NCI-H526 treated with DMSO at 0.1 percent for 48 hours (cell line): ENCODE measurements at regions not wholly inside any gene's neighbourhood (a gene's known extent, or its start where the extent isn't known, plus 50 kb on each side); places are given as distances from the start of the nearest gene placed in this dataset.

Experiments
- DNase-seq: peaks from one replicate; lab custom pipeline; 2025; lab: John Stamatoyannopoulos, UW

DNA sequence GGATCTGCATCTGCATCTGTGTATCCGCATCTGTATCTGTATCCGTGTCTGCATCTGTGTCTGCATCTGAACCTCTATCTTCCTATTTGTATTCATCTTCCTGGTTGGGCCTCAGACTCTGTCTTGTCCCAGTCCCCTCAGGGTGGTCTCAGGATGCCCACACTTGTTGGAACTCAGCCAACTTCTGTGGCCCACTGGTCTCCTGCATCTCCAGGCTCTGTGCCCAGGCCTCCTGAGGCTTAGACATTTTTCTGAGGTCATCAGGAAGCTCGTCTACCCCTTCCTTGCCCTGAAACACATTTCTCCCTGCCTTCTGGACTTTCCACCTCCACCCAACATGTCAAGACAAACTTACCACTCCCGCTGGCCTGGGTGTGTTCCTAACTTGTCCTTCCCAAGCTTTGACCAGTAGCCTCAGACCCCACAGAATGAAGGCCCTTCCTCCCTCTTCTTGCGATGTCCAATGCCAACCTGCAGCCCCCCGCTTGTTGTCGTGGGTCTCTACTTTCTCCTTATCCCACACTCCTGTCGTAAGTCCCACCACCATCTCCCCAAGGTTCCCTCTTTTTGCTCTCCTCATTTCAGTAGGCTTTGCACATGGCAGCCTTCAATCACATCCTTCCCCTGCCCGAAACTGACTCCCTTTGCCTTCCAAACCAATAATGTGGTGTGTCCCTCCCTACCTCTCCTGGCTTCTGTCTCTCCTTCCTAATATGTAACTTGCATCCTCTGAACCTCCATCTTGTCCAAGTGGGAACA is 176.5 kb downstream of the DLL1 start:
- no peak for DNase-seq

DNA sequence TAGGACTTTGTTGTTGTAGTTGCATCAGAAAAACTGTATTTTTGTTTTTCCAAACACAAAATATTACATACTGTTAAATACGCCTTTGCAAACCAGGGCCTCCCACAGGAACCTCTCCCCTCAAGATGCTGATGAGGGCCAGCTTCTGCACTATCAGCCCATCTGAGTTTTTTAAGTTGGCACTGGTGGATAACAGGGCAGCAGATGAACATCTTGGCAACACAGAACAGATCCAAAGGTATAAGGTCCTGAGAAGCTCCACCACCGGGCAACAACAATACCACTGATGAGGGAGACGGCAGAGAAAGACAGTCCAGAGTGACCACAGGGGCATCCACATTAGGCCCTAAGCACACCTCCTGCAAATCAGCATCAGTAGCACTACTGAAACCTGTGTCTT is 177.7 kb downstream of the DLL1 start:
- DNase-seq = no peak

- no peak for DNase-seq
Measured at GRCh38 chr6:170112583-170112860, 178.4 kb downstream of the DLL1 start.

DNA sequence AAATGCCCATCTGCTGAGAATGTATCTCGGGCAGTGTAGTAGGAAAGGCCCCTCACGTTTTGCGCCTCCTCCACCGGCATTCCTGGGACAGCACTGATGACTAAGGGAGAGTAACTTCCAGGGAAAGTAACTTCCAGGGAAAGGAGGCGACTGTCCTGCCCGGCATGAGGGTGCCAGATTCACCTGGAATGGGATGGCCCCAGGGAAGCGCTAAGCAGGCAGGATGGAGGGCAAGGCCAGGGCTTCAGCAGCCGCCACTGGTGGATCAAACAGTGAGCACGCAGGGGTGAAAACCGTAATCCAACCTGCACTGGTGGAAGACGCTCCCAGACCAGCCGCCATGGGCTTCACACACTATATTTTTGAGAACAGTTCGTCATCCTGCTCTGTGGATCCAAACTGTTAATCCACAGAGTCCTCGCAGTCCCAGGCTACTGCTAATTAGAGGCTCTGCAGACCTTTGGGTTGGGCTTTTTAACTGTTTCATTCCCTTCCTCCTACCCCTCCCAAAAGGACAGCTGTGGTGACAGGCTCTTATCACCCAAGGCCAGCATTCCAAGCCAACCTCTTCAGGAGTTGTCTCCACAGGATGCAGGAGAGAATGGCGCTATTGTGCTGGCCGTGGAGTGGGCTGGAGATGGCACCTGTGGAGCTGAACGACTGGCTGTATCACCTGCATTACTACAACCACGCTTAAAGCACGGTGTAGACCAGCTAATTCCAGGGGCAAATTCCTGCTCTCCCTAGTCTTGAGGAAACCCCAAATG is 178.9 kb downstream of the DLL1 start:
- no peak for DNase-seq

DNA sequence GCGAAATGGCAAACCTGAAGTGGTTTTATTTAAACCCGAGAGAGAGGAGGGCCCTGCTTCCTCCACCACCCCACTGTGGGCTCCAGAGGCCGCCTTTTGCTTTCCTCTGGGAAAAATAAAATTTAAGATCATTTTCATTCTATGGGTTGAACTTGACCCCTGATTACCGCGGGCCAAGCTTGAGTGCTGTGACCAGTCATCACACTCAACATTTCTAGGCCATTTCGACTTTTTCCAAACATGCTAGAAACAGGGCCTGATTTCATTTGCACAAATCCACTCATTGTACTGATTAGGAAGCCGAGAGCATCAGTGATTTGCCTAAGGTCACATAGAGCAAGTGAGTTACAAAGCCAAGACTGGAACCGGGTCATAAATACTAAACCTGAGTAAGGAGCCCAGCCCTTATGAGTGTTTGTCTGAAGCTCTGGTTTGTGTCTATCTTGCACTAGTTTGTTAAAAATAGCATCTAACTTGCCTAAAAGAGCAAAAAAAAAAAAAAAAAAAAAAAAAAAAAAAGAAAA is 179.7 kb downstream of the DLL1 start:
- no peak for DNase-seq

DNA sequence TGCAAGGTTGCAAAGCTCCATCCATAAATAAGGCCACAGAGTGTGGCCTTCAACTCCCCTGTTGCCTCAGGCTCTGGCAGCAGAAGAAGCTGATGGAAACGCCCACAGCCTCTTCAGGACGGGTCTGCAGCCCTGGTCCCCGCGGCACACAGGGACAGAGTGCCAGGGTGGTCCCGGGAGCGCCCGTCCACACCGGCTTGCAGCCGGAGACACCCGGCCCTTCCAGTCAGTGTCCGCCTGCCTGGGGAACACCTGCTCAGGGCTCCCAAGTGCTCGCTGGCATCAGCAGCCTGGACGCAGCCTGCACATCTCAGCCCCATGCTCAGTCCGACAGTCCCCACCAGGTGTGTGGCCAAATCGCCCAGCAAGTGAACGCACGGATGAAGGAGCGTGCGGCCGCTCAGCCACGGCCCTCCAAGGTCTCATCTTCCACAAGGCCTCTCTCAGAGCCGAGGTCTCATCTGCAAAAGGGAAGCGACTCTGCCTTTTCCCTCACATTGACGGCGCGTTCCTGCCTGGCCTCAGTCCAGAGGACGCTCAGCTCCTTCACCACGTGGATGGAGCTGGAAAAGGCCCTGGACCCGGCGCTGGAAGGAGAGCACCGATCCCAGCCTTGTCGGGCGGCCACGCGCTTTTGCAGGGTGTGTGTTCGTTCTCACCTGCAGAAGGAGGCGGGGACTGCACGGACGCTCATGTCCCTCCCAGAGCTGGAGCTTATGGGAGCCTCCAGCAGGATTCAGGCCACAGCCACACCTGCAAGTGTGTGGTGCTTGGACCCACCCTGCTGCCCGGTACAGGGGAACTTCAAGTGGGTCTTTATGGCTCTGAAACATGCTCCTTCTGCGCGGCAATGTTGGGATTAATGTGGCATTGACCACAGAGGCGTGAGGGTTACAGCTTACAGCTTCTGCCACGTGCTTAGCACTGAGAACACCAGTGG is 180.4 kb downstream of the DLL1 start:
- DNase-seq = no peak

GRCh38 chr6:170108890-170109587 is 181.8 kb downstream of the DLL1 start:
- DNase-seq = no peak

- DNase-seq = no peak
Measured at GRCh38 chr6:170108456-170108855, 182.4 kb downstream of the DLL1 start.

- DNase-seq = no peak
Measured at GRCh38 chr6:170107606-170108222, 183.2 kb downstream of the DLL1 start.

DNA sequence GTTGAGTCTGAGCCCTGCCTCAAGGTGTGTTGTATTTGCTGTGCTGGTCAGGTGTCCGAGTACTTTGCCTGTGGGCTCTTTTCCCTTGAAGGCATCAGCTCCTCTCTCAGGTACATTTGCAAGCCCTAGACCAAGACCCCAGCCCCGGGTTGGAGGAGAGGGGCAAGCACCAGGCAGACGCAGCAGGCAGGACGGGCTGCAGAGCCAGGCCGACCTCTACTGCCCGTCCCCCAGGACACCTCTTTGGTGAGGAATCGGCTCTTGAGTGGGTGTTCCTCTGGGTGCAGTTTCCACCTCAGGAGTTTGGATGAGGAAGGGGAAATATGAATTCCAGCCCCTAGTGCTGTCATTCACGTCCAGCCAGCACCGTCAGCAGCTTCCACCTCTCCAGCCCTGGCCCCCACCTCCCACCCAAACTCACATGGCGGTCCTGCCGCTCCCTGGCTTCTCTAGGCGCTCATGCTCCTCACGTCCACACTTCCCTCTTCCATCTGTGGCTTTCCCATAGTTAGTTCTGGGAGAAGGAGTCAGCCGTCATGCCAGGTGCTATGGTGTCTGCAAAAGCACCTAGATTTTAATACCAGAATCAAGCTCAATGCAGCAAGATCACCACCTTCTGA is 183.9 kb downstream of the DLL1 start:
- DNase-seq = no peak

GRCh38 chr6:170102582-170103481 is 188.0 kb downstream of the DLL1 start:
- no peak for DNase-seq

DNA sequence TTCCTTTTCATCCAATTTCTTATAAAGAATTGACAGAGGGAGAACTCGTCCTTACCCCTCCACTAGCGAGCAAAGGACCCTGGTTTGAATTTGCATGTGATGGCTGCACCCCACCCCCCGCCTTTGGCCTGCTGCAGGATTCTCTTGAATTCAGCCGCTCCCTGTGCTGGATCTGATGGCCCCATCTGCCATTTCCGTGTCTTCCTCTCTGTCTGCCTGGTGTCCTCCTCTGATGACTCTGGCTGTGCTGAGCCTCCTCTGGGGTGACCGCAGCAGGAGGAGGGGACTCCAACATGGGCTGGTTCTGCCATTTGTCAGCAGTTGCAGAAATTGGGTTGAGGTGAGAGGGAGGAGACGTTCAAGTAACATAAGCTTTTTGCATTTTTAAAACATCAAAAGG is 188.8 kb downstream of the DLL1 start:
- DNase-seq = no peak

GRCh38 chr6:170101281-170102035 is 189.4 kb downstream of the DLL1 start:
- no peak for DNase-seq

DNA sequence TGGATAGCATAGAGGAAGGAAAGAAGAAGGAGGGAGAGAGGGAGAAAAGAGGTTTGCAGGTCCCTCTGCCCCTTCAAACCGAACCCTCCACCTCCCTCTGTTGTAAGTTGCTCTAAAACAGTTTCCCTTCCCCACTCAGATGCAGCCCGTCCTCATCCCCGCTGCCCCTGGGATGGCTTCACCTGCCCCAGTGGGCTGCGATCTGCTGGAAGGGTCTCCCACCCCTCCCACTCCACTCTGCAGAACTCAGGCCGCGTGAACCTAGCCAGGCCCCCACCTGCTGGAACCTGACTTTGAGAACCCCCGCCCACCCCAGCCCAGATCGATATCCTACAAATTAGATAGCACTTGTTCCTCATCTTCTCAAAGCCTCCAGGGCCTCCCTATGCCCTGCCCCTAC is 190.8 kb downstream of the DLL1 start:
- DNase-seq = no peak

DNA sequence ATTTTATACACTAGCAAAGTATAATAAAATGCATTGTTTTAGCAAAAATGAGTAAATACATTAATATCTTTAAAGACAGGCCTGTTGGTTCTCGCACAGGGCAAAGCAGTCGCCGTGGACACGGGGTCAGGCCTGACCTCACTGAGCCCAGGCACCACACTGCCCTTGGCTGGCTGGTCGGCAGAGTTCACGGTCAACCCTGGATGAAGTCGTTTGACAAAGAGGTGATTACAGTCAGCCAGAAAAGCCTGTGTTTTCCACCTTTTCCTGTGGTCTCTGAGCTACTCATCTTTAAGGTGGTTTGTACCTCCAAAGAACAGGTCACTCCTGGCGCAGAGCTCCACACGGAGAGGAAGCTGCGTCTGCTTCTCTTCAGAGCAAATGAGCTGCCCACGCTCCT is 191.5 kb downstream of the DLL1 start:
- no peak for DNase-seq

DNA sequence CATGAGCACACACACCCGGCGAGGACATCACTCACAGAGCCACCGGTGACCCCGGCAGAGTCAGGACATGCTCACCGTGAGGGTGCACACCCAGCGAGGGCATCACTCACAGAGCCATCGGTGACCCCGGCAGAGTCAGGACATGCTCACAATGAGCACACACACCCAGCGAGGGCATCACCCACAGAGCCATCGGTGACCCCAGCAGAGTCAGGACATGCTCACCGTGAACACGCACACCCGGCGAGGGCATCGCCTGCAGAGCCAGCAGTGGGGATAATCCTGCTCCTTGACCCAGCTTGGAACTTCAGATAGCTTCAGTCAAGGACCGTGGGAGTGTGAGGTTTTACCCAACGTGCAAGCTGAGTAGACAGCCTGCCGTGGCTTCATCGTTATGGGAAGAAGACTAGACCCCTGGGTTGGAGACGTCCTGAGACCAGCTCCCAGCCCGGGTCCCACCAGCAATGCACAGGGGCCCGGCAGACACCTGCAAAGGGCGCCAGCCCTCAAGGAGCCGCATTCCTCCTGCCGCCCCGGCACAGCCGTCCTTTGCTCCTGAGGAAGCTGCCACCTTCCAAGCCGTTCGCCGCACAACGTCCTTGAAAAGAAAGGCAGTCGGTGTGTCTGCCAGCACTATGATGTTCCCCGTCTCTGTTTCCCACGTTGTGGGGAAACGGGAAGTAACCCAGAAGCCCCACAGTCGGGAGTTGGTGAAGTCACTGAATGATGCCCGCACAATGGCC is 192.3 kb downstream of the DLL1 start:
- DNase-seq = no peak

GRCh38 chr6:170097505-170098427 is 193.1 kb downstream of the DLL1 start:
- no peak for DNase-seq
